GM18505 (cell line): ENCODE measurements at regions not wholly inside any gene's neighbourhood (a gene's known extent, or its start where the extent isn't known, plus 50 kb on each side); places are given as distances from the start of the nearest gene placed in this dataset.
A peak's percentile ranks its signal among the peaks of the same experiment; 100 is the strongest.

Source experiments
- ATAC-seq: cut with Tn5 transposase; IDR thresholded peaks from one replicate; pipeline ENCODE4 v1.9.1; 2021; ENCODE audit not compliant: unreplicated experiment
- POLR2A ChIP-seq: IDR thresholded peaks from 4 replicates; pipeline ENCODE4 v1.6.1; 2011; ENCODE audit warnings: borderline replicate concordance; ENCODE audit not compliant: insufficient read depth, insufficient read length; ENCODE audit errors: extremely low read depth

DNA sequence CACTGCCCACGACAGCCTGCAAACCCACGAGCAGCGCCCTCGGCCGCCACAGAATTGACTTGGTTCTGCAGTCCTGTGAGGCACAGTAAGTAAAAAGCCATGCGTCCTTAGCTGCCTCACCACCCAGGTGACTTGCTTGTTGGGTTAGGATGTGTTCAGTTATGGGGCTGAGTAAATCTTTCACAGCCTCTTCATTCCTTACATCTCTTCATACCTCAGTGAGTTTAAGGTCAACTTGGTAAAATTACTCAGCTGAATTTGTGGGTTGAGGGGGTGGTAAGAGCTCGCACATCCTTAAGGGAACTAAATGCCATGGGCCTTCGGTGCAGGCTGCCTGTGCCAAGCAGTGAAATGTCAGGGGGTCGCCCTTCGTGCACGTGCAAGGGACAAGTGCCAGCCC lies 165.2 kb upstream of the ALKAL2 start:
- no peak for ATAC-seq
- TF ChIP-seq POLR2A: no peak

DNA sequence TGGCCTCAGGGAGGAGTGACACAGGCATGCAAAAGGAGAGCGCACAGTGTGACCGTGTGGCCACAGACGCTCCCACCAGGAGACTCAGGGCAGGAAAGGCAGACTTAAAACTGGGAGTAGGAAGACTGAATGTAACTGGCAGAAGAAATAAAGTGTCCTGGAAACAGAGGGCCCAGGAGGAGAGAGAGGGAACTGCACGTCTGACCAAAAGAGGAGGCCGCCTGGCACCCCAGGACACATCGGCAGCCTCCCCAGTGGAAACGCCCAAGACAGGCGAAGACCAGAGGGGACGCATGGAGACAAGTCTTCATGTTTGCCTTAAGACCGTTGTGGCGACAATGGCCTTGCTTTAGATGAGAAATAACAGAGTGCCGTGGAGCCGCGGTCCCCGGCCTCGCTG lies 163.6 kb upstream of the ALKAL2 start:
- no peak for ATAC-seq
- no peak for TF ChIP-seq POLR2A

- no peak for TF ChIP-seq POLR2A
- ATAC-seq: no peak
Measured at GRCh38 chr2:449246-450067, 161.6 kb upstream of the ALKAL2 start.

DNA sequence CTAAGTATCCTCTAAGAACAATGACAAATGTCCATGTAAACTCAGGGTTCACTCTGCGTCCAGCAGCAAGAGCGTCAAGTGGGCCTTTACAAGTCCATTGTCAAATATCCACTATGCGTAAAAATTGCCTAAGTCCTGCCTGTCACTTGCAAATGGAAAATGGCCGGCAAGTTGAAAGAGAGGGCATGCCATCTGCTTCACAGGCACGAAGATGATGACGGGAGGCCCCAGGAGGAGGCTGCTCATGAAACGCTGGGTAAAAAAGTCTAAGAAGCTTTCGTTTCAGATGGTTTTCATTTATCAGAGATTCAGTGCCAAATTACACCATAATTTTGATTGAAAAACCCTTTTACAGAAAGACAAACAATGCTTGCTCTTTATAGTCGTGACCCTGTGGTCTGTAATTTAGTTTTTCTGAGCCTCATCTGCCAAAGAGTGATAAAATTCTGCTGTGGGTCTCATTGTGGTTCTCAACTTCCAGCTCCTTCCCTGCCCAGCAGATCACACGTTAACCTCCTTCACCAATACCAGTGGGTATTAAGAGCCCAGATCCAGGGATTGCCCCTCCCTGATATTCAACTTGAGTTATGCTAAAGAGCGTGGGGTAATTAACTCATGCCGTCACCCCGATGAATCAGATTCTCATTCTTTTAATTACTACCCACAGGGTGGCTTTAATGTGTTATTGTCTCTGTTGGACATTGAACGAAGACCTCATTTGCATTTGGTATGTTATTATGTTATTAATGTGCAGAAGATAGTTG lies 160.2 kb upstream of the ALKAL2 start:
- no peak for ATAC-seq

DNA sequence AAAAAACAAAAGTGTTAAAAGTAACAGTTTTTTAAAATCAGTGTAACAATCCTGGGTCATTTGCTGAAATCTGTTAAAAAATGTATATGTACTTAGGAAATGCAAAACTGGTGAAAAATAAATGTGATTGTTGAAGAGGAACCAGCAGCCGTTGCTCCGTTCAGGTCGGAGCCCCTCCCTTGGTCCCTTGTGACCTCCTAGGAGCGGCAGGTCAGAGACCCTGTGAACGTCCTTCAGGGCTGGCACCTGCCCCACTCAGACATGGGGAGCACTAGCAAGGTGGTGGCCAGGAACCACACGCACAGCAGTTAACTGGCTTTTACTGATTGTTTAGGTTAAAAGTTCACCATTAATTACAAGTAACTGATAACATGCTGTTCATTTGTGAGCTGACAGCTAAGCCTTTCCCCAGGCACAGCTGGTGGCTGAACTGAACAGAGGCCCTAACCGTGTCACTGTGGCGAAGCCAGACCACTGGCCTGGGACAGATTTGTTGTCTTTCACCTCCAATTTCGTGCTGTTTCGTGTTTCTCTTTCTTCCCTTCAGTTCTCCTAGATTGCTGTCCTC lies 159.2 kb upstream of the ALKAL2 start:
- ATAC-seq: no peak
- no peak for TF ChIP-seq POLR2A

More for the DNA sequence above, 160.2 kb upstream of the ALKAL2 start:
- no peak for TF ChIP-seq POLR2A

DNA sequence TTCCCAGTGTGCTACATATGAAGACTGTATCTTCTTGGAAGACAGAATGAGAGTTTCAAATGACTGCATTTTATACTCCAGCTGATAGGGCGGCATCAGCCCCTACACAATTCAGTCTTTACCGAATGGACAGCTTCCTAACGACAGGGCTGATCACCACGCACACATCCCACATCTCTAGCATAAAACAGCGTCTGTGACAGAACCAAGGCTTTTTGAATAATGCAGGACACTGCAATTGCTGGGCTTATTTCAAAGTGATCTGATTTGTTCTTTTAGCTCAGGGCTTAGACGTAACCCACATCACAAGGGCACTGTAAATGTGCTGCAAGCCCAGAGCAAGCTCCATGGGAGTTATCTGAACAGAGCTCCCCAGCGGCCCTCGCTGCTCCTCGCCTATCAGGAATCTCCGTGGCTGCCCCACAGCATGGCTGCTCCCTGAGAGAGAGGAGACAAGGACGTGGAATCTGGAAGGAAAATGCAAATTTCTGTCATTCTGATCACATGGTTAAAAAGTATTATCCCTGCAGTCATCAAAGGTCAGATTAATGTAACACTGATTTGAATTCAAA lies 158.5 kb upstream of the ALKAL2 start:
- no peak for TF ChIP-seq POLR2A
- no peak for ATAC-seq

DNA sequence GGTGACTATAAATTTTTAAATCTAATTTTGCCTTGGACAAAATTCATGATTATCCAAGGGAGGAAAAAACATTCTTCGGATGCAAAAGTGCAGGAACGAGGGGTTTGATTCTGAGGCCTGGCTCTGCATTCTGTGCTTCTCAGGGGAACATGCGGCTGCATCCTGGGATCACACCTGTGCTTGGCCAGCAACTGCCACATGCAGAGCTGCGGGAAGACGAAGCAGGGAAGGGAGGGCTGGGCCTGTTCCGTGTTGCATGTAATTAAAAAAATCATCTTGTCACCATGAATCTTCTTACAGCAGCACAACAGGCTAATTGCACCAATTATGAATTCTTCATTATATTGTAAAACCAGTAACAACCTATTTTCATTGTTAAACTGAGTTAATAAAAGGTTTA lies 158.0 kb upstream of the ALKAL2 start:
- TF ChIP-seq POLR2A: no peak
- no peak for ATAC-seq

DNA sequence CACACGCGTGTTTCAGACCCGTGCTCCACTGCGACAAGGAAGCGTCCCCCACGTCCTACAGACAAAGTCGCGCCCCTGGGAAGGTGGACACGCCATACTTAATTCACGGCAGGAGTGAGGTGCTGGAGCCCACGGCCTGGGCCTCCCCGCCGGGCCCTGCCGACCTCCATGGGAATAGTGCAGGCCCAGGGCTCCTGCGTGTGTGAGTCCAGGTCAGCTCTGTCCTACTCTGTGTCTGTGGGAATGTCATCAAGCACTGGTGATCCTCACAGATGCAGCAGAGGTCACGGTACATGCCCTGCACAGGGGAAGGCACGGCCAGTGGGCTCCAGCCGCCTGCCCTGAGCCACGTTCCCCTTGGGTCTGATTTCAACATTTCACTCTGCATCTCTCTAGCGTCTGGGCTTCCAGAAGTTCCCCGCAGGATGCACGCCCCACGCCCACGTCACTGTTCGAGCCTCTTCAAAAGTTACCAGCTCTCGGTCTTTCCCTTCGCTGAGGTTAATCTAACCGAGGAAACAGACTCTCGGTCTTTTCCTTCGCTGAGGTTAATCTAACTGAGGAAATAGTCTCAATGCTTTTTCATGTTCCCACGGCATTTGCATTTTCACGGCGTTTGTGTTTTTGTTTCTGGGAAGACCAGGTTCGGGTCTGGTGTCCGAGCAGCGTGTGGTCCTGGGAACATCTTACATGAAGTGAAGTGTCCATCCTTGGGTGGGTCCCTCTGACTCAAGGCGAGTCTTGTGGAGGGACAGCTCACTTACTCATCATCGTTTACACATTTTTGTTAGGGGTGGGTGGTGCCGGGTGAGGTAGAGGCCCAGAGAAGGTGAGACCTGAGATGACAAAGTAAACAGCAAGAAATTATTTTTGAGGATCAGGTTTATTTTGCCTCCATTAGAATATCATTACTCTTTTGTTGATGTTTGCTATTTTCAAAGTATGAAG lies 157.3 kb upstream of the ALKAL2 start:
- TF ChIP-seq POLR2A: no peak
- ATAC-seq: no peak

GRCh38 chr2:443741-444140 lies 155.8 kb upstream of the ALKAL2 start:
- ATAC-seq: no peak

DNA sequence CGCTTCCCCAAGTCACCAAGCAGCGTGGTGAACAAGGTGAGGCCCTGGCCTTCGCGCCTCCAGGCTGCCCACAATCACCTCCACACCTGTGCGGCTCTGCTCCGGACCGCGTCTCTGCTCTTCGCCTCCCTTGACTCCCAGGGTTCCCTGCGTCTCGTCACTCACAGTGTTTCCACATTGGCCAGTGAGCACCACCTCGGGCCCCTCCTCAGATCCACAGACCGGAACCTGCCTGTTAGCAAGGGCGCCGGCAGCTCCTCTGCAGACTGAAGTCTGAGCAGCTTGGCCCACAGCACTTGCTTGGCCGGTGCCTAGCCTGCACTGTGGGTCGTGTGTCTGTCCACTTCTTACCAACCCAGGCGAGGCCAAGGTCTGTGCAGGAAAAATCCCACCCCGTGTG lies 155.3 kb upstream of the ALKAL2 start:
- TF ChIP-seq POLR2A: no peak
- no peak for ATAC-seq

More at GRCh38 chr2:443741-444140, 155.8 kb upstream of the ALKAL2 start:
- no peak for TF ChIP-seq POLR2A

- TF ChIP-seq POLR2A: no peak
- peak; percentile 61 for ATAC-seq
Measured at GRCh38 chr2:441258-442022, 153.5 kb upstream of the ALKAL2 start.

- no peak for TF ChIP-seq POLR2A
Measured at GRCh38 chr2:440403-440740, 152.5 kb upstream of the ALKAL2 start.

More at GRCh38 chr2:440403-440740, 152.5 kb upstream of the ALKAL2 start:
- no peak for ATAC-seq
